Sigmoid colon (tissue), 6 donors: ENCODE measurements at regions not wholly inside any gene's neighbourhood (a gene's known extent, or its start where the extent isn't known, plus 50 kb on each side); places are given as distances from the start of the nearest gene placed in this dataset.
A peak's percentile ranks its signal among the peaks of the same experiment; 100 is the strongest.

Source experiments
- DNase-seq: peaks from one replicate; pipeline ENCODE4 v3.0.0-alpha.2; 2019
- H3K27ac ChIP-seq, 4 donors: fragments of 200-600 bp; sonication (generic); one replicate each; pipeline ENCODE4 v1.5.1; 2016 to 2019; ENCODE audit warnings: mild to moderate bottlenecking in 1 of 4
- H3K27me3 ChIP-seq, 3 donors: fragments of 200-600 bp; sonication (generic); one replicate each; pipeline ENCODE4 v1.5.1; 2019; ENCODE audit warnings: mild to moderate bottlenecking in 1 of 3
- H3K36me3 ChIP-seq, 4 donors: fragments of 200-600 bp; sonication (generic); one replicate each; pipeline ENCODE4 v1.5.1; 2016 to 2019
- H3K4me1 ChIP-seq, 4 donors: fragments of 200-600 bp; sonication (generic); one replicate each; pipeline ENCODE4 v1.5.1; 2017 to 2019
- H3K4me3 ChIP-seq, 4 donors: fragments of 200-600 bp; sonication (generic); one replicate each; pipeline ENCODE4 v1.5.1; 2017 to 2019; ENCODE audit warnings: mild to moderate bottlenecking in 2 of 4, moderate library complexity in 1 of 4
- H3K9me3 ChIP-seq, 4 donors: fragments of 200-600 bp in 3 of 4; sonication (generic) in 3 of 4; one replicate each; pipeline versions ENCODE4 v1.5.1 to v1.6.1; 2013 to 2019
- CTCF ChIP-seq, 4 experiments: fragments of 450-650 bp in 3 of 4; fragments of 200-600 bp in 1 of 4; IDR thresholded peaks; one replicate each; pipeline ENCODE4 v1.5.1; 2016 to 2019; ENCODE audit warnings: antibody characterized with exemption in 4 of 4, mild to moderate bottlenecking in 3 of 4, moderate library complexity in 2 of 4
- EP300 ChIP-seq, 4 donors: sonication (generic); formaldehyde crosslinking; IDR thresholded peaks; one replicate each; pipeline ENCODE4 v1.6.1; 2017; ENCODE audit warnings: antibody characterized with exemption in 4 of 4
- POLR2A ChIP-seq, 2 donors: fragments of 450-650 bp; IDR thresholded peaks; one replicate each; pipeline ENCODE4 v1.6.1; 2016; ENCODE audit warnings: antibody characterized with exemption in 2 of 2, mild to moderate bottlenecking in 2 of 2, moderate library complexity in 2 of 2
- POLR2AphosphoS5 ChIP-seq, 4 donors: sonication (generic); formaldehyde crosslinking; IDR thresholded peaks; one replicate each; pipeline ENCODE4 v1.6.1; 2017; ENCODE audit warnings: antibody characterized with exemption in 4 of 4
- WGBS, 2 donors: extraction: QIAGEN DNeasy Blood & Tissue Kit; methylation state at CpG; one replicate each; pipeline ENCODE4 v1.1.7; 2013; 5-methylcytosine and 5-hydroxymethylcytosine counted together
- intact Hi-C: fragments of 100-400 bp; cut with DNase I; formaldehyde crosslinking; loops from one replicate; pipeline ENCODE4 v1.15.1; 2023
- donor health status: healthy with polysubstance abuse.
- donor health status: healthy.

GRCh38 chr7:65317372-65317771 is 56.3 kb upstream of the ZNF92 start:
- Histone ChIP-seq H3K4me3 (no peak overlapping the region), H3K27ac (no peak overlapping the region), H3K4me1 (no peaks in the 10 kb centered on the region), H3K36me3 (no peaks in the 10 kb centered on the region), H3K27me3 (no peaks in the 10 kb centered on the region), H3K9me3 (no peaks in the 10 kb centered on the region)
- TF ChIP-seq EP300 (IDR thresholded peaks at IDR 0.05) (no peak), POLR2AphosphoS5 (IDR thresholded peaks at IDR 0.05) (no peak), CTCF (IDR thresholded peaks at IDR 0.05) (no peak), POLR2A (IDR thresholded peaks at IDR 0.05) (no peak)
- intact Hi-C loops, result no loop called here
- no peak for DNase-seq
- WGBS, 2 donors, result 91 to 95% methylated on average over 3 of the region's 3 CpGs

- 89 to 90% methylated on average over 6 of the region's 6 CpGs for WGBS, 2 donors
- H3K36me3 ChIP-seq, result no peaks in the 10 kb centered on the region
- intact Hi-C loops, result no loop called here
- H3K9me3 ChIP-seq, result no peaks in the 10 kb centered on the region
- H3K27me3 ChIP-seq, result no peaks in the 10 kb centered on the region
- H3K27ac ChIP-seq, result no peak overlapping the region
- DNase-seq, result no peak
- no peaks in the 10 kb centered on the region for H3K4me1 ChIP-seq
- TF ChIP-seq EP300 (IDR thresholded peaks at IDR 0.05) (no peak), POLR2AphosphoS5 (IDR thresholded peaks at IDR 0.05) (no peak), CTCF (IDR thresholded peaks at IDR 0.05) (no peak)
- H3K4me3 ChIP-seq, result no peak overlapping the region
Observed at GRCh38 chr7:65310761-65311160, 62.9 kb upstream of the ZNF92 start.

- Histone ChIP-seq H3K27ac (no peak overlapping the region), H3K4me3 (no peak overlapping the region), H3K36me3 (no peaks in the 10 kb centered on the region), H3K9me3 (no peaks in the 10 kb centered on the region), H3K4me1 (no peaks in the 10 kb centered on the region), H3K27me3 (no peaks in the 10 kb centered on the region)
- no peak for TF ChIP-seq EP300 (IDR thresholded peaks at IDR 0.05)
- TF ChIP-seq POLR2AphosphoS5 (IDR thresholded peaks at IDR 0.05), result no peak
- TF ChIP-seq CTCF (IDR thresholded peaks at IDR 0.05), result no peak
- no peak for TF ChIP-seq POLR2A (IDR thresholded peaks at IDR 0.05)
- WGBS, 2 donors, result 60 to 85% methylated on average over 2 of the region's 2 CpGs
- no peak for DNase-seq
- intact Hi-C loops, result no loop called here
Observed at GRCh38 chr7:65308300-65308678, 65.4 kb upstream of the ZNF92 start.

GRCh38 chr7:65307651-65308299 is 65.9 kb upstream of the ZNF92 start:
- peak in 3 of 4 experiments; percentile 44 to 75 (median 61) for TF ChIP-seq CTCF (IDR thresholded peaks at IDR 0.05)
- no peak for TF ChIP-seq POLR2A (IDR thresholded peaks at IDR 0.05)
- Histone ChIP-seq H3K9me3 (no peaks in the 10 kb centered on the region), H3K36me3 (no peaks in the 10 kb centered on the region), H3K4me3 (no peak overlapping the region), H3K4me1 (no peaks in the 10 kb centered on the region), H3K27ac (no peak overlapping the region), H3K27me3 (no peaks in the 10 kb centered on the region)
- WGBS, 2 donors, result 47% methylated on average over 8 of the region's 8 CpGs
- no peak for DNase-seq
- intact Hi-C loops, result no loop called here

- WGBS, 2 donors, result 87 to 91% methylated on average over 1 of the region's 1 CpG
- no peaks in the 10 kb centered on the region for H3K4me1 ChIP-seq
- intact Hi-C loops, result loop anchor here (5.0 kb wide), 1 partner anchor 357 kb away; no protein-coding TSS in a partner anchor
- H3K4me3 ChIP-seq, result no peak overlapping the region
- DNase-seq, result no peak
- no peaks in the 10 kb centered on the region for H3K27me3 ChIP-seq
- no peaks in the 10 kb centered on the region for H3K36me3 ChIP-seq
- H3K9me3 ChIP-seq, result no peaks in the 10 kb centered on the region
- no peak overlapping the region for H3K27ac ChIP-seq
- no peak for TF ChIP-seq CTCF (IDR thresholded peaks at IDR 0.05)
- TF ChIP-seq EP300 (IDR thresholded peaks at IDR 0.05), result no peak
- TF ChIP-seq POLR2A (IDR thresholded peaks at IDR 0.05), result no peak
- TF ChIP-seq POLR2AphosphoS5 (IDR thresholded peaks at IDR 0.05), result no peak
Observed at GRCh38 chr7:65304175-65304574, 69.5 kb upstream of the ZNF92 start.
